GM23248 (cell line): ENCODE measurements at regions not wholly inside any gene's neighbourhood (a gene's known extent, or its start where the extent isn't known, plus 50 kb on each side); places are given as distances from the start of the nearest gene placed in this dataset.
A peak's percentile ranks its signal among the peaks of the same experiment; 100 is the strongest.

ENCODE experiments used
- DNase-seq: peaks from one replicate; pipeline ENCODE4 v3.0.0-alpha.2; 2015
- H2AFZ ChIP-seq: fragments of 200-600 bp; sonication (generic); 2 replicates; pipeline ENCODE4 v1.6.1; 2016; ENCODE audit warnings: antibody characterized with exemption
- H3F3A ChIP-seq: fragments of 200-600 bp; sonication (generic); 2 replicates; pipeline ENCODE4 v1.6.1; 2016; ENCODE audit warnings: mild to moderate bottlenecking, antibody characterized with exemption, mixed run types; ENCODE audit not compliant: insufficient read depth
- H3K27ac ChIP-seq: fragments of 200-600 bp; sonication (generic); 2 replicates; pipeline ENCODE4 v1.5.1; 2016; ENCODE audit warnings: mild to moderate bottlenecking
- H3K27me3 ChIP-seq: fragments of 200-600 bp; sonication (generic); replicated peaks from 2 replicates; pipeline ENCODE4 v1.6.1; 2016; ENCODE audit warnings: mild to moderate bottlenecking; ENCODE audit not compliant: insufficient read depth
- H3K36me3 ChIP-seq: fragments of 200-600 bp; sonication (generic); 2 replicates; pipeline ENCODE4 v1.6.1; 2016; ENCODE audit warnings: low read depth, mild to moderate bottlenecking
- H3K4me1 ChIP-seq: fragments of 200-600 bp; sonication (generic); 2 replicates; pipeline ENCODE4 v1.6.1; 2016; ENCODE audit warnings: mild to moderate bottlenecking; ENCODE audit not compliant: insufficient read depth
- H3K4me2 ChIP-seq: fragments of 200-600 bp; sonication (generic); one replicate; pipeline ENCODE4 v1.6.1; 2016; ENCODE audit warnings: mild to moderate bottlenecking; ENCODE audit not compliant: unreplicated experiment
- H3K4me3 ChIP-seq: fragments of 200-600 bp; sonication (generic); 2 replicates; pipeline ENCODE4 v1.5.1; 2016; ENCODE audit warnings: mild to moderate bottlenecking
- H3K79me2 ChIP-seq: fragments of 200-600 bp; sonication (generic); 2 replicates; pipeline ENCODE4 v1.6.1; 2016; ENCODE audit warnings: mild to moderate bottlenecking; ENCODE audit not compliant: insufficient read depth
- H3K9ac ChIP-seq: fragments of 200-600 bp; sonication (generic); 2 replicates; pipeline ENCODE4 v1.6.1; 2016; ENCODE audit warnings: mild to moderate bottlenecking
- H3K9me2 ChIP-seq: fragments of 200-600 bp; sonication (generic); 2 replicates; pipeline ENCODE4 v1.6.1; 2016; ENCODE audit warnings: mixed run types, mild to moderate bottlenecking, moderate library complexity; ENCODE audit not compliant: insufficient read depth
- H3K9me3 ChIP-seq: fragments of 200-600 bp; sonication (generic); one replicate; pipeline ENCODE4 v1.6.1; 2017; ENCODE audit warnings: low read depth
- H4K20me1 ChIP-seq: fragments of 200-600 bp; sonication (generic); 2 replicates; pipeline ENCODE4 v1.6.0; 2016; ENCODE audit not compliant: insufficient read depth
- EZH2 ChIP-seq: fragments of 200-600 bp; sonication (generic); IDR thresholded peaks from 2 replicates; pipeline ENCODE4 v1.6.1; 2018; ENCODE audit warnings: antibody characterized with exemption, mild to moderate bottlenecking; ENCODE audit not compliant: insufficient read depth, poor library complexity, severe bottlenecking
- EZH2phosphoT487 ChIP-seq: fragments of 200-600 bp; sonication (generic); IDR thresholded peaks from 2 replicates; pipeline ENCODE4 v1.6.1; 2018; ENCODE audit warnings: antibody characterized with exemption, moderate library complexity, mild to moderate bottlenecking, low read depth; ENCODE audit not compliant: insufficient read depth
- WGBS, 2 experiments: methylation state at CpG; one replicate each; pipeline ENCODE4 v1.1.6; 2015 to 2017; ENCODE audit warnings: low lambda C conversion rate in 2 of 2, low coverage in 1 of 2; ENCODE audit errors: missing lambda C conversion rate in 2 of 2; 5-methylcytosine and 5-hydroxymethylcytosine counted together
- in situ Hi-C: fragments of 300-500 bp; cut with MboI; formaldehyde crosslinking; loops from 2 replicates; pipeline ENCODE4 v1.15.0; 2020

DNA sequence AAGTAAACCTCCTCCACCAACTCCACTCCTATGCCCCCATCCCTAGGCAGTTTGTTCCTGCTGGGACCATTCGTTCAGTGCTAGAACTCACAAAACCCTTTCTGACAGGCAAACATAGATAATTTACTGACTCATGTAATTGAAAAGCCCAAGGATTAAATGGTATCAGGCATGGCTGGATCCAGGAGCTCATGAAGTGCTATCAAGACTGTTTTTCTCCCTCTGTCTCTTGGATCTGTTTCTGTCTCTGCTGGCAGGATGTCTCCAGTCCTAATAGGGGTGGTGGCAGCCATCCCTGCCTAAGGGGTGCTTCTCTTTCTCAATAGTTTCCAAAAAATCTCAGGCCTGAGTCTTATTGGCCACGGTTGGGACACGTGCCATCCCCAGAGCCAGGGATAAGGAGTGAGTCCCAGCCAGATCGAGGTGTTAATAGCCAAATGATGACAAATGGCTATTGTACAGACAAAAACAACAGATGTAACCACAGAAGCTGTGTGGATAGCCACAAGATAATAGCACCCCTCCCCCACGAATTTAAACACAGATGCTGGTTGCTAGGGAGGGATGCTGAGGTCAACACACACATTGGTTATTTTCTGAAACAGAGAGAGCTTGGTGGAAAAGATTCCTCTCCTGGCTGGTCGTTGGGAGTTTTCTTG, 168.6 kb downstream of the SHQ1 start:
- Histone ChIP-seq H3K9me3 (no peaks in the 10 kb centered on the region), H3K4me3 (no peak overlapping the region), H3K27ac (no peak overlapping the region), H3F3A (0 out of 2 replicates have a peak, but pooled peaks cover 7% of the 10 kb centered on the region), H3K79me2 (no peaks in the 10 kb centered on the region), H3K9ac (no peak overlapping the region), H3K9me2 (no peaks in the 10 kb centered on the region), H2AFZ (no peak overlapping the region), H3K27me3 (peaks cover 28% of the 10 kb centered on the region; the same call in 1 of the 2 replicates), H3K4me2 (no peak overlapping the region), H4K20me1 (no peaks in the 10 kb centered on the region), H3K4me1 (no peaks in the 10 kb centered on the region), H3K36me3 (no peaks in the 10 kb centered on the region)
- WGBS, 2 experiments, result 8 to 9% methylated on average over 6 of the region's 6 CpGs
- in situ Hi-C loops, result no loop called here
- peak; percentile 74 for DNase-seq
- TF ChIP-seq EZH2 (no peak), EZH2phosphoT487 (peak; percentile 87)

DNA sequence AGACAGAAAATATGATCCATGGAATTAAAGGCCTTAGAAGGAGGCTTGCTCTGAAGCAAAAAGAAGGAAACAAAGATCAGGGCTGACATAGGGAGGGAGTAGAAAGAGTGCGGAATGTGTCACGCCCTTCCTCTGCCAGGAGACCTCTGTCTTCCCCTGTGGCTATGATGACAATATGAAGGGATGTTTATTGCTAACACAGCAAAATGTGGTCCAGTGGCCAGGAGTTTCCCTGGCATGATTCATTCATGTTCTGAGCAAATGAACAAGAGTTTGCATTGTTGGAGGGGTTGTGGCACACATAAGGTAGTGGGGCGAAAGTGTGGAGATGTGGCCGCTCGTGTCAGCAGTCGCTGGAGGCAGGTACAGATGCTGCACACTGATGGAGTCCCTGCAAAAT, 169.4 kb downstream of the SHQ1 start:
- no peak overlapping the region for H3K9ac ChIP-seq
- TF ChIP-seq EZH2 (no peak), EZH2phosphoT487 (no peak)
- no peak overlapping the region for H3K4me2 ChIP-seq
- no peaks in the 10 kb centered on the region for H4K20me1 ChIP-seq
- 59 to 72% methylated on average over 6 of the region's 6 CpGs for WGBS, 2 experiments
- in situ Hi-C loops, result no loop called here
- no peak overlapping the region for H3K4me3 ChIP-seq
- no peaks in the 10 kb centered on the region for H3K4me1 ChIP-seq
- peaks cover 24% of the 10 kb centered on the region; the same call in 1 of the 2 replicates for H3K27me3 ChIP-seq
- H2AFZ ChIP-seq, result no peak overlapping the region
- no peak overlapping the region for H3K27ac ChIP-seq
- 0 out of 2 replicates have a peak, but pooled peaks cover 7% of the 10 kb centered on the region for H3F3A ChIP-seq
- no peaks in the 10 kb centered on the region for H3K79me2 ChIP-seq
- no peaks in the 10 kb centered on the region for H3K36me3 ChIP-seq
- no peaks in the 10 kb centered on the region for H3K9me2 ChIP-seq
- no peaks in the 10 kb centered on the region for H3K9me3 ChIP-seq
- peak; percentile 46 for DNase-seq

DNA sequence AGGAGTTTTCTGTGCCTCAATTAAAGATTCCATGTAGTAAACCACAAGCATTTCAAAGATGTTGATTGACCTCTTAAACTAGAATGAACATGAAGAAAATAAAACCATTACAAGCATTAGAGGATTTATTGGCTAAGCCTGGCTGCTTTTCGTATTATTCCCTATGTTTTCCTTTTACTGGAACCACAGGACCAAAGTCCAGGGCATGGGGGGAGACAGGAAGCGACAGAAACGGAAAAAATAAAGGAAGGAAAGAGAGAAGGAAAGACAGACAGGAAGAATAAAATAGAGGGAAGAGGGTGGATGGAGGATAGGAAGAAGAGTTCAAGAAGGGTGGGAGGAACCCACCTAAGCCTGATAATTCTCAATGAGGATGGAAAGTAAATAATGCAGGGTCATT, 169.9 kb downstream of the SHQ1 start:
- H3K4me1 ChIP-seq, result no peaks in the 10 kb centered on the region
- in situ Hi-C loops, result no loop called here
- H3K36me3 ChIP-seq, result no peaks in the 10 kb centered on the region
- TF ChIP-seq EZH2, result no peak
- no peak for TF ChIP-seq EZH2phosphoT487
- H3K9me3 ChIP-seq, result no peaks in the 10 kb centered on the region
- no peak for DNase-seq
- H3K27ac ChIP-seq, result no peak overlapping the region
- H3K27me3 ChIP-seq, result peaks cover 24% of the 10 kb centered on the region; the same call in 1 of the 2 replicates
- no peak overlapping the region for H3K9ac ChIP-seq
- WGBS, 2 experiments, result 69 to 72% methylated on average over 3 of the region's 3 CpGs
- 0 out of 2 replicates have a peak, but pooled peaks cover 7% of the 10 kb centered on the region for H3F3A ChIP-seq
- H3K4me2 ChIP-seq, result no peak overlapping the region
- H3K4me3 ChIP-seq, result no peak overlapping the region
- no peak overlapping the region for H2AFZ ChIP-seq
- H4K20me1 ChIP-seq, result no peaks in the 10 kb centered on the region
- H3K79me2 ChIP-seq, result no peaks in the 10 kb centered on the region
- no peaks in the 10 kb centered on the region for H3K9me2 ChIP-seq

DNA sequence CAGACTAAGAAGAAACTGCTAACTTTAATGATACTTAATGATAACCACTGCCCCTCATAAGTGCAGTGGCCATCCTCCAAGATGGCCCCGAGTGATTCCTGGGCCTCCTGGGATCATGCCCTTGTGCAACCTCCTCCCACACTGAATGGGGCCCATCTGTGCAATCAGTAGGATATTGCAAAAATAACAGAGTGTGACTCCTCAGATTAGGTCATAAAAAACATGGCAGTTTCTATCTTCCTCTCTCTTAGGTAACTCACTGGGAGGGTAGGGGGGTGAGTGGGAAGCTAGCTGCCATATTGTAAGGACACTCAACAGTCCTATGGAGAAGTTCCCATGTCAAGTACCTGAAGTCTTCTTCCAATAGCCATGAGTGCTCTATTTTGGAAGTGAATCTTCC, 173.0 kb downstream of the SHQ1 start:
- H4K20me1 ChIP-seq, result no peaks in the 10 kb centered on the region
- no peaks in the 10 kb centered on the region for H3K36me3 ChIP-seq
- 0 out of 2 replicates have a peak, but pooled peaks cover 14% of the 10 kb centered on the region for H3K27me3 ChIP-seq
- H3K4me2 ChIP-seq, result no peak overlapping the region
- no peak overlapping the region for H3K27ac ChIP-seq
- peak; percentile 14 for DNase-seq
- no peaks in the 10 kb centered on the region for H3K9me3 ChIP-seq
- 0 out of 2 replicates have a peak, but pooled peaks cover 6% of the 10 kb centered on the region for H3F3A ChIP-seq
- no peak overlapping the region for H3K9ac ChIP-seq
- no peaks in the 10 kb centered on the region for H3K4me1 ChIP-seq
- H3K9me2 ChIP-seq, result no peaks in the 10 kb centered on the region
- no peak for TF ChIP-seq EZH2
- TF ChIP-seq EZH2phosphoT487, result no peak
- no peak overlapping the region for H3K4me3 ChIP-seq
- H2AFZ ChIP-seq, result no peak overlapping the region
- in situ Hi-C loops, result no loop called here
- 33 to 43% methylated on average over 1 of the region's 1 CpG for WGBS, 2 experiments
- H3K79me2 ChIP-seq, result no peaks in the 10 kb centered on the region
